GM19438 (cell line): ENCODE measurements at regions not wholly inside any gene's neighbourhood (a gene's known extent, or its start where the extent isn't known, plus 50 kb on each side); places are given as distances from the start of the nearest gene placed in this dataset.

ENCODE experiments used
- ATAC-seq: cut with Tn5 transposase; IDR thresholded peaks from one replicate; pipeline ENCODE4 v1.9.1; 2021; ENCODE audit warnings: low read depth; ENCODE audit not compliant: unreplicated experiment

DNA sequence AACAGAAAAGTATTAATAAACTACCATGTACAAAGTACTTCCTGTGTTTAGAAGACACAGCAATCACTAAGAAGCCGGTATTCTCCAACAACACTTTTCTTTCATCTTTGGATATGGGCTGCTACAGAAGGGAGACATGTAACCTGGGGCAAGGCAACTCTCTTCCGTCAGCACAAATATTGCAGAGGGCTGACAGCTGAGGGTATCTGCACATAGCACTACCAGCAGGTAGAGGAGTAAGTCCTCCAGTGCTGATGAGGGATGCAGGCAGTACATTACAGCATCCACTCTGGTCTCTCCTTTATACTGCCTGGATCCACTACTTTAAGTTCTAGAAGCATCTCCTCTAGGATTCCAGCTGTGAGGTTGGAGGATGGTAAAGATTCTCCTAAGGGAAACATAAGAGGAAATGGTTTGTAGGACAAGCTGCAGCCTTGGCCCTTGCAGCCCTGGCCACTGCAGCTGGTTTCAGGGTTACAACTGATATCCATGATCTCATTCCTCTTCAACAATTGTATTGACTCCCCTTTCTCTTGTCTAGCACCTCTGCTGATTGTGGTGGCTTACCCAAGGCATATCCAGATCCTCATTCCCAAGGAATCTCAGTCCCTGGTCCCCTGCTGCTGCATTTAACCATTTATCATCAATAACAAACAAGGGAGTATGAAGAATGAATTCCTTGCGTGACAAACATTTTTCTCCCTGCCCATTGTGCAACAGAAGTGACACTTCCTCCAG, 110.7 kb upstream of the ADGRF1 start:
- no peak for ATAC-seq

DNA sequence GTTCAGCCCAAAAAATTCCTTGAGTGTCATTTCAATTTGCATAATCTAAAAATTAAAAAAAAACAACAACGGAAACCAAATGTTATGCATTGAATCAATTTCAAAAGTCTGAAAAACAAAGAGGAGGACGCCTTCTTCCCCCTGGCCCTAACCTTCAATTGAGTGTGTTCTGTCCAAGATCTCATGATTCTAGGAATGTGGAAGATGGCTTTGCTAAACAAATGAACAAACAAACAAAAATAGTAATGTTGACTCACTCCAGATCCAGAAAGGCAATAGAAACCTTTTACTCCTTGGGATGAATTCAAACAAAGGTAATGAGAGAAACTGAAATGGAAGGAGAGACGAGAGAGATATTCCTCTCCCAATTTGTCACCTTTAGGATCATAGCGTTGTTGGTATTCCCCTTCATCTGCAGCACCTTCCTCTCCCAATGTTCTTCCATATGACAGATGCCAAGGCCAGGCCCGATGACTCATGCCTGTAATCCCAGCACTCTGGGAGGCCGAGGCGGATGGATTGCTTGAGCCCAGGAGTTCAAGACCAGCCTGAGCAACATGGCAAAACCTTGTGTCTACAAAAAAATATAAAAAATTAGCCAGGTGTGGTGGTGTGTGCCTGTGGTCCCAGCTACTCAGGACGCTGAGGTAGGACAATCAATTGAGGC, 109.2 kb upstream of the ADGRF1 start:
- no peak for ATAC-seq

DNA sequence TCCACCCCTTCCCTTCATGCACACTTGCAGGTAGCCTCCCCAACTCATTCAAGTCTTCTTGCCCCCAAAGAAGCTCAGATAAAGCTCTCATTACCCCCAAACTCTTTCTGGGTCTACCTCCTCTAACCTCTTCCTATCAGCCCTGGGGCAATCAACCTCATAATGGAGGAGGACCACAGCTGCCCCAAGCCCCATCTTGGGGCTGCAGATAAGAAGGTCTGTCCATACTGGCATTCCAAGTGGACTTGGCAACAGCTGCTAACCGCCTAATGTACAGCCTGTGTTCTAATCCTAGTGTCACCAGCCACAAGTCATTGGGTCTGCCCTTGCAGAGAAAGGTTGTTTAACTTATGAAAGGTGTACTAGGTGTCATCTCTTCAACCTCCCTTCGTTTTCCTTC, 107.4 kb upstream of the ADGRF1 start:
- no peak for ATAC-seq

DNA sequence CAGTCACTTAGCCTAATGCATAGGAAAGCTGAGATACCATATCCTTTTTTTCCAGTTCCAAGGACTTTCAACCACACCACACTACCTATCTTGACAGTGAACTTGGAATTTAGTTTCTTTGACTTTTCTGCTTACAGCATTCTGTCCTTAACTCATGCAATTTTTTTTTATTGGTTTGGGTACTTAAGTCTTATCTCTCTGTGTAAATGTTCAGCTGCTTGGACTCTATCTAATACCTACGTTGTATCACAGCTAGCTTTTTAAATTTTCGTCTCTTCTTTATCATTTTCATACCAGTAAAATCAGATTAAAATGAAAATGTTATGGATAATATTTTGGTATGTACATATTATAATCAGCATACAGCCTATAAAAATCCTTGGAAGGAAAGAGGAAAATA, 106.9 kb upstream of the ADGRF1 start:
- no peak for ATAC-seq

DNA sequence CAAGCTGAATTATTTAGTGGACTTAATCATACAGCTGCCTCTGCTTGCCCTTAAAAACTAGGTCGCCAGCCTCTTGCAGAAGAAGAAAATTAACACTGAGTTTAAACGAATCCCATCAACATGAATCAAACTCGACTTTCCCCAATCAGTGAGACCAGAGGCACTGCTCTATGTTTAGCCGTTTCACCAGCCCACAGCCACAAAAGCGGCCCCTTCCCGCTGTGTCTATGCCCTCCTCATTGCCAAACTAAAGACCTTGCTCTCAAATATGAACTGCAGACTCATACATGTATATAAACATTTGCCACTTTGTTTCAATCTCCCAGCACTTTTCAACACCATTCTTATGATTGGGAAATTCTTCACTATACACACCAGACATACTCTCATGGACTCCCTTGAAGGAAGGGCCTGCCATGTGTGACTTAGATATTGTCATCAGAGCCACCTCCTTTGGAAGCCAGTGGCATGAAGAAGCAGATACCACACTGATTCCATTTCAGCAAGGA, 105.8 kb upstream of the ADGRF1 start:
- ATAC-seq = no peak

DNA sequence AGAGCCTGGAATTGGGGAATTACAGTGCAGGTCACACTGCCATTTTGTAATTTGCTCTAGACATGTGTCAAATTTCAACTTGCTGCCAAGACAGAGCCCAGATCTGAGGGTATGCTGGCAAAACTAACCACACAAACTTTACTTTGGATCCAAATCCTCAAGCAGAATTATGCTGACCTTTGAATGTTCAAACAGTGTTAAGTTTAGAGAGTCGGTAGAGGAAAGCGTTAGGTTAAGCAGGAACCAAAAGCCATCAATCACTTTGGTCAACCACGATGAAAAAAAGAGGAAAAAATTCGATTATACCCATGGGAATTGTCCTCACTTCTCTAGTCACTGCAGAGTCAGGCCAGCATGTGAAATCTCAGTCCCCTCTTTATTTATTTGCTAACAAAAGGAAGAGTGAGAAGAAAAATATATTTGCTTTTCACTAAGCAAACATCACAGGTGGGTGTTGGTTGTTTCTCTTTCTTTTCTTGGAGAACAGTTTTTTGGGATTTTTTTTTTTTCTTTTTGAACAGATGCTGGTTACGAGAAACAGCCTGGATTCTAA, 105.1 kb upstream of the ADGRF1 start:
- no peak for ATAC-seq

DNA sequence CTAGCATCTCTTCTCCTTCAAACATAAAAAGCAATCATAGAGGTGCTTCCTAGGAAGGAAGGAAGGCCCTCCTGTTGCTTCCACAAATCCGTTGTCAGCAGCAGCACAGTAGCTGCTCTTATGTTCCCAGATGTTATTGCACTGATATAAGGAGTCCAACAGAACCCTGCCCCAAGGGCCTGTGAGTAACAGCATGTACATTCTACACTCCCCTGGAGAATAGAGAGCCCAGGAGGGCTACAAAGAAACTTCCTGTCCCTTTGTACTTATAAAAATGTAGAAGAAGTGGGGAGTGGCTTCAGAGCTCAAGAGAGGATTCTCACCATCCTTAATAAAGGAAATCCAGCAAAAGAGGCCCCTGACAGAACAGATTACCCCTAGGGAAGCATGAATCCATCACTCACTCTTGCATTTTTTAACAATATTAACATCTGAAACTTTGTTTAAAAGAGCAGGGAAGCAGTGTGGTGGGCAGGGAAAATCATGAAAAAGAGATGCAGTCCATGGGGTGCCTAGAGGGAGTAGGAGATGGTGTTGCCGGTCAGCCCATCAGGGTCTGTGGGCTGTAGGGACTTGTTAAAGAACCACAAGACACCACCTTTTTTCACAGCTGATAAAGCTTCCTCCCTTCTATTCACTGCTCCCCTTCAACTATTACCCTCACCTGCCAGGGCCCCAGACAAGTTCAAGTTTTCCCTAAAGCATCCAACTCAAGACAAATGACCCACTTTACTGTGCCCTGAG, 104.5 kb upstream of the ADGRF1 start:
- no peak for ATAC-seq

DNA sequence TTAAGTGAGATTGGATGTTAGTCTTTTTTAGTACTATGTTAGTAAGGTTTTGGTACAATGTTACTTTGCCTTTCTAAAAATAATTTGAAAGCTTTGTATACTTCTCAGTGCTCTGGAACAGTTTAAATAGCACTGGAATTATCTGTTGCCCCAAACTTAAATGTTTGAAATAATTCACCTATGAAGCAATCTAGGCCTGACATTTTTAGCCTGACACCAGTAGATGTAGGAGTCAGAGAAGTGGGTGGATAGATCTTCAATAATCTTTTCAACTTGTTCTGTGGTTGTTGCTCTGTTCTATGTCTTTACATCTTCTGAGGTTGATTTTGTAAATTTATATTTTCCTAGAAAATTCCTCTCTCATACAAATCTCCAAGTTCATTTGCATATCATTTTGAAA, 103.1 kb upstream of the ADGRF1 start:
- no peak for ATAC-seq

DNA sequence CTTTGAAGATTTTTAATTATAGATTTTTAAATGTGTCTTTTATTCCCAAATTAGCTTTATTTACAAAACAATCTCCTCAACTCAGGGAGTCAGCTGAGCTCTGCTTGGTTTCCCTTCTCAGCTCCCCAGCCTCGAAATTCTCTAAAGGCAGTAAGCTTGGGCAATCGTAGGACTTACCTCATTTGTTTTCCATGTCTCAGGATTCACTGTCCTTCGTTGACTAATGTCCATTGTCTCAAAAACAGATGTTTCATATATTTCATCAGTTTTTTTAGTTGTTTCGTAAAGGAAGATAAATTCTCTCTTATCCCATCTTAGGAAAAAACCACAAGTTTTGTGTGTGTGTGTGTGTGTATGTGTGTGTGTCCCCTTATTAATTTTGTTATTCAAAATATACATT, 102.2 kb upstream of the ADGRF1 start:
- no peak for ATAC-seq

DNA sequence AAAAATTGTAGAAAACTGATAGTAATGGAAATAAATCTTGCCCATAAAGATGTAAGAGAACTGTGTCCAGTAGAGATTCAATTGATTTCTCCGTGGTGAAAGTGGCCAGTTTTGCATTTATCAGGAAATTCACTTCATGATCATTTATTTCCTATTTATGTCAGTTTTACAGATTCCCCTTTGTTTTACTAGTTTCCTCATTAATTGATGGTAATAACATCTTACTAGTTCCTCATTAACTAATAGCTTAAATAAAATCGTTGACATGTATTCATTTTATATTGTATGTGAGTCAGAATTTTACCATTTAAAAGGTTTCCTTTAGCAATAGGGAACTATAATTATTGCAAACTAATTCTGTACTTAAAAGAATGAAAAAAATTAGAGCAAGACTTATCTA, 99.8 kb upstream of the ADGRF1 start:
- no peak for ATAC-seq

DNA sequence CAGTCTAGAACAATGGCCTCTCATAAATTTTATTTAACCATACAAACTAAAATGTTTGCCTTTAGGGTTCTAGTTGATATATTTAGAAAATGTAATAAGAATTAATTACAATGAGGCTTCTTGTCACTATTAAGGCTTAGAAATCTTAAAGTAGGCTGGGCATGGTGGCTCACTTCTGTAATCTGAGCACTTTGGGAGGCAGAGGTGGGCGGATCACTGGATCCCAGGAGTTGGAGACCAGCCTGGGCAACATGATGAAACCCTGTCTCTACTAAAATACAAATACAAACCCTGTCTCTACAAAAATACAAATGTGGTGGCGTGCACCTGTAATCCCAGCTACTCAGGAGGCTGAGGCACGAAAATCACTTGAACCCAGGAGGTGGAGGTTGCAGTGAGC, 99.0 kb upstream of the ADGRF1 start:
- no peak for ATAC-seq

DNA sequence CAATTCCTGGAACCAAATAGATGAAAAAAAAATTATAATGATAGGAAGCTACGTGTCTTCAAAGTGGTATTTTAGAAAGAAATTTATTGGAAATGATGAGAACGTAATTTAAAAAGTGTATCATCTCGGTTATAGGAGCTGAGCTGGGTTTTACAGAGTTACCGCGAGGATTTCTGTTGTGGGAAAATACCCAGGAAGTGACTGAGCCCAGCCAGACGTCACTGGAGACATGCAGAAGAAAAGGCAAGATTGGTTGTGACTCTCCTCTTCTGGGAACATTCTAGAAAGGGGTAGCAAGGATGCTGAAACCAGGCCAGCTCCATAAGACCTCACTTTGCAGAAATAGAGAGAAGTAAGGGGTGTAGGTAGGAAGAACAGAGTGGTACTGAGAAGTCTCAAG, 95.9 kb upstream of the ADGRF1 start:
- no peak for ATAC-seq

DNA sequence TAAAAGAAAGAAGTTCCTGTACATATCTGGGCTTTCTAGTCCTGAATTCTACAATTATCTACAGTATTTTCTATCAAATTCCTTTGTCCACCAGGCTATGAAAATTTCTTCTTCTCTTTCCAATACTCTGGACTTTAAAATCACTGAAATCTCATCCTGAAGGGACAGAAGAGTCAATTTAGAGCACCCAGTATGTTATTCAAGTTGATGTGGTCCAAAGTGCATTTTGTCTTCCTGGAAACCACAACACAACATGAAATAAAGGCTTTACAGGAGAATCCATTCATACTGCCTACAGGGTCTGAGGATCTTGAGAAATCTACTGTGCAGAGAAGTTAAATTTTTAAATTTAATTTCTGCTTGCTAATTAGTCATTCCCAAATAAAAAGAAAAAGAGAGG, 94.9 kb upstream of the ADGRF1 start:
- ATAC-seq = no peak

DNA sequence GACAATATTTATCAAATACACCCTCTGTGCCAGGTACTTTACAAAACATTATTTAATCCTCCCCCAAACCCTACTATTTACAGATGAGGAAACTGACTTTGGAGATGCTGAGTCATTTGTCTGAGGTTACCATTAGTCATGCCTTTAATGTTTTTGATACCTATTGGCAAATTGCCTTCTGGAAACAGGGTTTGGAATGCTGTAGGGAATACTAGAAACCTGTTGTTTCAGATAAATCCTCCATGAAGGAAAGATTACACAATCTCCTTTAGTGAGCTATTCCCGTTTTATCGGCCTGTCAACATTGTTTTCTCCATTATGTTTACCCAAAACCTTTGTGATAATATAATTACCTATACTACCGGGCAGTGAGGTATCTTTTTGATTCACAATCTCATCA, 93.6 kb upstream of the ADGRF1 start:
- no peak for ATAC-seq

DNA sequence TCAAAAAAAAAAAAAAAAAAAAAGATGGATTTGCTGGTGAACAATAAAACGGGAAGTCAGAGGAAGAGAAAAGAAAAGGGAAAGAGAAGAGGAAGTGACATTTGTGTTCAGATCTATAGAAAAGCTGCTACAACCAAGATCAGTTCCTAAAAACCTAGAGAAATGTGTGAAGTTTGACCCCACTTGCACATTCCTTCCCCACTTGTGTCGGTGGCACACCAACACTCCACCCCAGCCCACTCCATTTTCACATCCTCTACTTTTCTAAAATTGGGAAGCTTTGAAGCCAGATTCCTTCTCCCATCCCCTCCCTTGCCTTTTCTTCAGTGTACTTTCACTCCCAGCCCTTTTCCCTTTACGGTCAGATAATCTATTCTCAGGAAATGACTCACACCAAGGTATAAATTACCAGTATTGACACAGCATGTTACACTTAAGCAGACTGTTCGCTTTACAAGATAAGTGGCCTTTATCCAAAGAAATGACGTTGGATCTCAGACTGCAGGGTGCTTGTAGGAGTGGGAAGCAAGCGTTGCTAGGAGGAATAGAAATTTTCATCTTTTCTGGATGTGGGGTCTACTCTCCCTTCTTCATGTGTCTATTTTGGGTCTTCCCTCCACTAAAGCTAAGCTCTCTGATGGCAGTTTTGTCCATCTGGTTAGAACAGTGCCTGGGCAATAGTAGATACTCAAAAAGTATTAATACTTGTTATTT, 92.5 kb upstream of the ADGRF1 start:
- ATAC-seq = no peak

DNA sequence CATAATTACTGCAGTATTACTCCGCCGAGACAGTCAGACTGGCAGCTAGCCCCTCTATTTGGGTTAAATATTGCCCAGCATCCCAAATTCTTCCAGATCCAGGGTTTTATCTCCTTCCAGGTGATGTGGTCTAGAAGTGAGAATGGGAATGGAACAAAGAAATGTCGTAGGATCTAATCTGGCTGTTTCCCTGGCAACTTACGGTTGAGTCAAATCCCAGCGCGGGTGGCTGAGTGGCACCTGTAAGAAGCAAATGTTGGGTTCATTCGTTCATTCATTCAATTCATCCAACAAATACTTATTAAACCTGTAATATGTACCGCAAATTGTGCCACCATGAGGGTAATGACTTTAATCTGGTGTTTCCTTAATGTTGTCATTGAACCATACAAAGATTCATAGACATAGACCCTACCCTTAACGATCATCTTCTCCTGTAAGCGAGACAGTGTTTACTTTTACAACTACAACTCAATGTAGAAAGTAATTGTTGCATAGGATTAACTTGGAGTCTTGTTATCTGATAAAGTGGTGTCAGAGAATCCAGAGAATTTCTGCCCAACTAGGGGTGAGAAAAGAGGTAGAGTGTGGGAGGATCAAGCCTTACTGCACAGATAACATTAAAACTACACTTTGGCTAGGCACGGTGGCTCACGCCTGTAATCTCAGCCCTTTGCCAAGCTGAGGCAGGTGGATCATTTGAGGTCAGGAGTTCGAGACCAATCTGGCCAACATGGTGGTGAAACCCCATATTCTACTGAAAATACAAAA, 91.3 kb upstream of the ADGRF1 start:
- no peak for ATAC-seq

DNA sequence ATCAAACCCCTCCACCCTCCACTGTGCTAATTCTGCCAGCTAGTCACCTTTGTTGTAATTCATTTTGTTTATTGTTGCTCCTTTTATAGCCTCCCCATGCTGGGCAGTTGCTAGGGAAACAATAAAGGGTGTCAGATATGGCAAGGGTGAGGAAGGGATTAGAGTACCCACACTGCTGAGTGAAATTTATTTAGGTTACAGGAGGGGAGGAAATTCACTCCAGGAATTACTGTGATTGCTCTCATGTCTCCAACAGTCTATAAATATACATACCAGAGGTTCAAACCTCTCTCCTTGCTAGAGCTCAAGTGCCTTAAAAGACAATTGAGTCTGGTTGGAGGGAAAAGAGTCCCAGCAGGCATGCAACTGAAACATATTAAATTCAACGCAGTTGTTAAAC, 90.6 kb upstream of the ADGRF1 start:
- no peak for ATAC-seq

DNA sequence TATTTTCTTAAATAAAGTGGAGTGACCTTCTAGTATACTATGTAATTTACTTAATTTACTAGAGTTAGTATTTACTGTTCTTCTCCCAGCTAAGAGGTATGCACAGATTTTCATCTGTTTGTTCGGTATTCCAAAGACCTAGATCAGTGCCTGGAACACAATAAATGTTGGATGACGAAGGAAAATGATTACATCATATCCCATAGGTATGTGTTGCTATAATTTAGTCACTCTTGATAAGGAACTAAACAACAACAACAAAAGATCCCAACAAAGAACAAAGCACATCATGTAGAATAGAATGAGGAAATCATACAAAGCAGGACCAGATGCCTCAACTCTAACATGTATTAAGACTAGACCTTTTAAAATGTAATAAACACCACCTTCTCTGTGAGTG, 89.6 kb upstream of the ADGRF1 start:
- ATAC-seq = no peak

DNA sequence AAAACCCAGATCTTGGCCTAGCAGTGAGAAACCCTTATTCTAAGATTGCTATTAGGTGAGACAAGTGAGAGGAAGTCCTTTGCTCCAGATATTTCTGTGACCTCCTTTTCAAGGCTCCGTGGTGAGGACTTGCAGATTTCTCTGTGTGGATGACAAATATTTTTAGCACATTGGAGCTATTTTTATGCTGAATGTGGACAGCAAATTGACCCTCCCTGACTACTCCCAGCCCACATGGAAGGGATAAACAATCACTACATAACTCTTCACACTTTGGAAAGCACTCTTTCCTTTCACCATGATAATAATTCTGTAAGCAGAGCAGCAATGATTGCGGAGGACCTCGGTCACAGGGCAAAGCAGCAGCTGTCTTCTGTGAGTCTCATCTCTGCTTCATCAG, 88.0 kb upstream of the ADGRF1 start:
- ATAC-seq = no peak

DNA sequence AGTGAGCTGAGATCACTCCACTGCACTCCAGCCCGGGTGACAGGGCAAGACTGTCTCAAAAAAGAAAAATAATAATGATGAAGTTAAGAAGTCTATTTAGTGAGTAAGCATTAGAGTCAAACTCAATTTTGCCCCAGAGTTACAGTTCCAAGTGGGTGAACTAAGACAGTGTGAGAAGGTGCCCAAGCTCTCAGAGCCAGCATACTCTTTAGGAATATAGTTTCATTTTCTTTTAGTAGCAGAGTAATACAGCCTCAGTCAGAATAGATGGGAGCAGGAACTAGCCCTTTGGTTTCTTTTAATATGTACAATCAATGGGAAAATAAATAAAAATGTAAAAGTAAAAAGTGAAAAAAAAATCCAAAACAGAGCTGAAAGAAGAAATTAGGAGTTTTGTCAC, 87.0 kb upstream of the ADGRF1 start:
- ATAC-seq = no peak
